ENCODE measurements at regions not wholly inside any gene's neighbourhood (a gene's known extent, or its start where the extent isn't known, plus 50 kb on each side); places are given as distances from the start of the nearest gene placed in this dataset.

DNA sequence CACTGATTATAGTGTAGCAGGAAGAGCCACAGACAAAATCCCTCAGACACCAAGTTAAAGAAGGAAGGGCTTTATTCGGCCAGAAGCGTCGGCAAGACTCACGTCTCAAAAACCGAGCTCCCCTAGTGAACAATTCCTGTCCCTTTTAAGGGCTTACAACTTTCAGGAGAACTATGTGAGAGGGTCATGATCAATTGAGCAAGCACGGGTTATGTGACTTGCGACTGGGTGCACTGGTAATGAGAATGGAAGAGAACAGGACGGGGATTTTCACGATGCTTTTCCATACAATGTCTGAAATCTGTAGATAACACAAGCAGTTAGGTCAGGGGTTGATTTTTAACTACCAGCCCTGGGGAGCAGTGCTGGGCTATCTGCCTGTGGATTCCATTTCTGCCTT, 116.7 kb downstream of the MFAP3L start:
- TF ChIP-seq, protein P1, sequence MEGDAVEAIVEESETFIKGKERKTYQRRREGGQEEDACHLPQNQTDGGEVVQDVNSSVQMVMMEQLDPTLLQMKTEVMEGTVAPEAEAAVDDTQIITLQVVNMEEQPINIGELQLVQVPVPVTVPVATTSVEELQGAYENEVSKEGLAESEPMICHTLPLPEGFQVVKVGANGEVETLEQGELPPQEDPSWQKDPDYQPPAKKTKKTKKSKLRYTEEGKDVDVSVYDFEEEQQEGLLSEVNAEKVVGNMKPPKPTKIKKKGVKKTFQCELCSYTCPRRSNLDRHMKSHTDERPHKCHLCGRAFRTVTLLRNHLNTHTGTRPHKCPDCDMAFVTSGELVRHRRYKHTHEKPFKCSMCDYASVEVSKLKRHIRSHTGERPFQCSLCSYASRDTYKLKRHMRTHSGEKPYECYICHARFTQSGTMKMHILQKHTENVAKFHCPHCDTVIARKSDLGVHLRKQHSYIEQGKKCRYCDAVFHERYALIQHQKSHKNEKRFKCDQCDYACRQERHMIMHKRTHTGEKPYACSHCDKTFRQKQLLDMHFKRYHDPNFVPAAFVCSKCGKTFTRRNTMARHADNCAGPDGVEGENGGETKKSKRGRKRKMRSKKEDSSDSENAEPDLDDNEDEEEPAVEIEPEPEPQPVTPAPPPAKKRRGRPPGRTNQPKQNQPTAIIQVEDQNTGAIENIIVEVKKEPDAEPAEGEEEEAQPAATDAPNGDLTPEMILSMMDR (IDR thresholded peaks at IDR 0.05; ENCODE audit: insufficient read depth, low read depth, low read length) = no peak
- no peak for DNase-seq (ENCODE audit: low read depth)
- no peak overlapping the region for H3K4me3 ChIP-seq (ENCODE audit: low read depth, low read length)

DNA sequence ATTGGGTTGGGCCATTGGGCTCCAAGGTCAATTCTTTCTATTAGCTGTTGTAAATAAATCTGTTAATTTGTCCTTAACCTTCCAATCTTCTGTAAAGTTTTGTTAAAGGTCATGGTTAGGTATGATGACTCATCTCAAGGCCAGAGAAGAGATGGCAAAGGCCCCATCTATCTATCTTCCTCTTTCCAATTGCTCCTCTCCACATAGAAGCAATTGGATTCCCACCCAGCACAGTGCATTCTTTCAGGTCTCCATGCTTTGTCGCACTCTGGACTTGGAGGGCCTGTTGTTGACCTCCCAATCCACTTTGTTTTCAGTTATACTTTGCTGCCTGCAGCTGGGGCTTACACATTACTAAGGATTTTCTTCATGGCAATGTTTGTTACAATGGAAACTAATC, 118.5 kb downstream of the MFAP3L start:
- TF ChIP-seq, protein P1 (IDR thresholded peaks at IDR 0.05; ENCODE audit: insufficient read depth, low read depth, low read length) = no peak
- no peak overlapping the region for H3K4me3 ChIP-seq (ENCODE audit: low read depth, low read length)
- no peak for DNase-seq (ENCODE audit: low read depth)

DNA sequence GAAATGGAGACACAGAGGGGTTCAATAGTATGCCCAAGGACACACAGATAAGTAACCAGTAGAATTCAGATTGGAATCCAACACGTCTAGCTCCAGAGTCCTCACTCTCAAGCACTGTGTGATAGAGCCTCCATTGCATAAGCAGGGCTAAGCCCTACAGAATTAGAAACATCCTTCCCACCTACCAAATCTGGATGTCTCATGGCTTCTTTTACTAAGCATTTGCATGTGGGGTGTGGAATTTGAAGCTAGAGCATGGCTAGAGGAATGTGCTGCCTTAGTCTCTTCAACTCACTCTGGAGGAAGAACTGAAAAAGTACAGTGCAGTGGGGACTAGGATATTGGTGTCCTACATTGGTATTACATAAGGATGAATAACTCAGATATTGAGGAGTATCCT, 119.4 kb downstream of the MFAP3L start:
- no peak for DNase-seq (ENCODE audit: low read depth)
- TF ChIP-seq, protein P1 (IDR thresholded peaks at IDR 0.05; ENCODE audit: insufficient read depth, low read depth, low read length) = no peak
- H3K4me3 ChIP-seq (ENCODE audit: low read depth, low read length) = no peak overlapping the region

DNA sequence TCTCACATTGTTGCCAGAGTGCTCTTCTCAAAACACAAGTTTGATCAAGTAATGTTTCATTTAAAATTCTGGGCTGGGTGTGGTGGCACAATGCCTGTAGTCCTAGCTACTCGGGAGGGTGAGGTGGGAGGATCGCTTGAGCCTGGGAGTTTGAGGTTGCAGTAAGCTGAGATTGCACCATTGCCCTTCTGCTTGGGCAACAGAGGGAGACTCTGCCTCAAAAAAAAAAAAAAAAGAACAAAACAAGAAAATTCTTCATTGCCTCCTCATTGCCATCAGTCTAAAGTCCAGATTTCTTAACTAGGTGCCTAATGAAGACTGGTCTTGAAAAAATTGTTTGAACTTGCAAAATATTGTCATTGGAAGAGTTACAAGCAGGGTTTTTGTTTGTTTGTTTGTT, 120.1 kb downstream of the MFAP3L start:
- no peak for DNase-seq (ENCODE audit: low read depth)
- TF ChIP-seq, protein P1 (IDR thresholded peaks at IDR 0.05; ENCODE audit: insufficient read depth, low read depth, low read length) = no peak

DNA sequence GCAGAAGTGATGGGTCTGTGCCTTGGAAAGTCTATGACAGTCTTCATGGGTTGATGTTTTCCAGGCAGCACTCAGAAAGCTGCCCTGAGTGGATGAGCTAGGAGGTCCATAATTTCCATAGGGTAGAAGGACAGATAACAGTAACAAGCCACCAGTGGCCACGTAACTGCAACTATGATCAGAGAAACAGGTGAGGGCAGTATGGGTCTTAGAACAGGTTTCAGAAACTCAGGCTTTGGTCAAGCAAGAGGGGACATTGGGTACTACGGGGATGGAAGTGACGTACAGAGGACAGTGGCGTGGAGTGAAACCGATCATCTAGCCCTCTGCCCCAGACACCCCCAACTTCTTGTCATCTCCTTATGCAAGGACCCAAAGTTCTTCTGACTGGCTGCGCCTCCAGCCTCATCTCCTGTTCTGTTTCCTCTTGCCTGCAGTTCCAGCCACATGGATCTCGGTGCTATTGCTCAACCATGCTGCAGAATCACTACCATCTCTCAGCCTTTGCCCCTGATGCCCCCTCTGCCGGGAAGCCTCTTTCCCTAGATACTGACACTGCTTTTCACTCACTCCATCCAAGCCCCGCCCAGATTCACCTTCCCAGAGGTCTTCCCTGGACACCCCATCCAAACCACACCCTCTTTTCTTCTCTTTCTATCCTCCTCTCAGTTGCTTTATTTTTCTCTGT, 123.4 kb downstream of the MFAP3L start:
- H3K4me3 ChIP-seq (ENCODE audit: low read depth, low read length) = no peak overlapping the region
- DNase-seq (ENCODE audit: low read depth) = no peak
- TF ChIP-seq, protein P1 (IDR thresholded peaks at IDR 0.05; ENCODE audit: insufficient read depth, low read depth, low read length) = no peak

More for the DNA sequence above, 120.1 kb downstream of the MFAP3L start:
- no peak overlapping the region for H3K4me3 ChIP-seq (ENCODE audit: low read depth, low read length)

DNA sequence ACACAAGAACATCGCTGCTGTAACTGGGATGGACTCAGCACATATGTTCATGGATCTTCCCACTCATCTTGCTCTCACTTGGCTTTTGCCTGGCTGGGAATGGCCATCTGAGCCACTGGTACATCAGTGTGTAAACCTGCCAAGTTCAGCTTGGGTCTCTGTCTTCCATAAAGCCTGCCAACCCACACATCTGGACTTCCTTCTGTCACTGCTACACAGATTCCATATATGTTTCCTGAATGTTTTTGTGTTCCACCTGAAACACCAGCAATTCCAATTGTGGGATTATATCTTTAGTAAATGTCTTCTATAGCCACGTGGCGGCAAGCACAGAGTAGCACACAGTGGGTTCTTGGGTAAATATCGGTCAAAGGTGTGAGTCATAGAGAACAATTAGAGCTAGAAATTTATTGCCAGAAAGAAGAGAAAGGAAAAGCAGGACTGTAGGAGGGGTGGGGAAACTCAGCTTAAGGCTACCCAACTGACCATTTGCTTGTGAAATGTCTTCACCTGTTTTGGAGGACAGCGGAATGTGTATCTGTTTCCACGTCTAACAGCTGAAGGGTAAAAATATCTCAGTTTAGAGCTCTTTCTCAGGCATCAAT, 125.9 kb downstream of the MFAP3L start:
- DNase-seq (ENCODE audit: low read depth) = no peak
- H3K4me3 ChIP-seq (ENCODE audit: low read depth, low read length) = no peak overlapping the region
- TF ChIP-seq, protein P1 (IDR thresholded peaks at IDR 0.05; ENCODE audit: insufficient read depth, low read depth, low read length) = no peak

All from fibroblast of villous mesenchyme (primary cell).